SU-DHL-6 (cell line): ENCODE measurements at regions not wholly inside any gene's neighbourhood (a gene's known extent, or its start where the extent isn't known, plus 50 kb on each side); places are given as distances from the start of the nearest gene placed in this dataset.

ENCODE experiments used
- EZH2phosphoT487 ChIP-seq: fragments of 200-600 bp; sonication (generic), shearing (Covaris generic); conservative IDR thresholded peaks from 2 replicates; pipeline ENCODE4 v1.6.1; 2018; ENCODE audit warnings: mild to moderate bottlenecking, antibody characterized with exemption, low read length, moderate library complexity, mixed read lengths
- TF ChIP-seq, protein P1 (sequence below): fragments of 200-600 bp; sonication (generic); IDR thresholded peaks from one replicate; pipeline ENCODE4 v1.5.1; 2017; ENCODE audit warnings: antibody characterized with exemption, mild to moderate bottlenecking, low read length, moderate library complexity; ENCODE audit not compliant: insufficient read depth, poor library complexity, severe bottlenecking

DNA sequence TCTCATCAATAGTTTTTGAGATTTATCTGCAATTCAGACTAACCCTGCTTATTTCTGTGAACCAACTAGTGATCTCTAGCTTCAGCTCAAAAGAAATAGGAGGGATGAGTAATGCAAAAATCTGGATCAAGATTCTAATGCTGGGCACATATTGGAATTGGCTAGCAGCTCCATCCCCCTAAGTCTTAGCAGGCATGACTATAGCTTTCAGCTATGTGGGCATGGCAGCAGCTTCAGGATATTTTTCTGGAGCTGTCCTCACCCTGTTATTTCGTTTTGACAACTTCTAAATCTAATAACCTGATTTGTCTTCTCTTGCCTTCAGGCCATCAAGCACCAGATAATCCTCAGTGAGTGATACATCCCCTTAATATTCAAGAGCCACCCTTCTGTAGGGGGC is 50.8 kb upstream of the GNPDA2 start:
- TF ChIP-seq, protein P1, sequence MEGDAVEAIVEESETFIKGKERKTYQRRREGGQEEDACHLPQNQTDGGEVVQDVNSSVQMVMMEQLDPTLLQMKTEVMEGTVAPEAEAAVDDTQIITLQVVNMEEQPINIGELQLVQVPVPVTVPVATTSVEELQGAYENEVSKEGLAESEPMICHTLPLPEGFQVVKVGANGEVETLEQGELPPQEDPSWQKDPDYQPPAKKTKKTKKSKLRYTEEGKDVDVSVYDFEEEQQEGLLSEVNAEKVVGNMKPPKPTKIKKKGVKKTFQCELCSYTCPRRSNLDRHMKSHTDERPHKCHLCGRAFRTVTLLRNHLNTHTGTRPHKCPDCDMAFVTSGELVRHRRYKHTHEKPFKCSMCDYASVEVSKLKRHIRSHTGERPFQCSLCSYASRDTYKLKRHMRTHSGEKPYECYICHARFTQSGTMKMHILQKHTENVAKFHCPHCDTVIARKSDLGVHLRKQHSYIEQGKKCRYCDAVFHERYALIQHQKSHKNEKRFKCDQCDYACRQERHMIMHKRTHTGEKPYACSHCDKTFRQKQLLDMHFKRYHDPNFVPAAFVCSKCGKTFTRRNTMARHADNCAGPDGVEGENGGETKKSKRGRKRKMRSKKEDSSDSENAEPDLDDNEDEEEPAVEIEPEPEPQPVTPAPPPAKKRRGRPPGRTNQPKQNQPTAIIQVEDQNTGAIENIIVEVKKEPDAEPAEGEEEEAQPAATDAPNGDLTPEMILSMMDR: no peak
- no peak for TF ChIP-seq EZH2phosphoT487
